DMS114 treated with DMSO at 0.1 percent for 48 hours (cell line): ENCODE measurements at regions not wholly inside any gene's neighbourhood (a gene's known extent, or its start where the extent isn't known, plus 50 kb on each side); places are given as distances from the start of the nearest gene placed in this dataset.

Experiments used
- DNase-seq: peaks from one replicate; lab custom pipeline; 2025; ENCODE audit not compliant: unreplicated experiment; lab: John Stamatoyannopoulos, UW

- no peak for DNase-seq
These were observed 663.5 kb upstream of the SALL1 start for GRCh38 chr16:51814617-51815016.

- DNase-seq = no peak
These were observed 662.5 kb upstream of the SALL1 start for GRCh38 chr16:51813609-51814008.

- DNase-seq = no peak
These were observed 661.9 kb upstream of the SALL1 start for GRCh38 chr16:51812945-51813344.

- DNase-seq = no peak
These were observed 656.5 kb upstream of the SALL1 start for GRCh38 chr16:51807551-51807950.

GRCh38 chr16:51801635-51802034 is 650.6 kb upstream of the SALL1 start:
- DNase-seq = no peak

GRCh38 chr16:51797669-51798259 is 646.7 kb upstream of the SALL1 start:
- no peak for DNase-seq

GRCh38 chr16:51779240-51779639 is 628.2 kb upstream of the SALL1 start:
- DNase-seq = no peak

GRCh38 chr16:51773071-51773890 is 622.2 kb upstream of the SALL1 start:
- DNase-seq = no peak

- DNase-seq = no peak
These were observed 615.7 kb upstream of the SALL1 start for GRCh38 chr16:51766739-51767138.

- no peak for DNase-seq
These were observed 612.1 kb upstream of the SALL1 start for GRCh38 chr16:51763072-51763661.

GRCh38 chr16:51762081-51762996 is 611.3 kb upstream of the SALL1 start:
- DNase-seq = peak; percentile 65

GRCh38 chr16:51761001-51761400 is 609.9 kb upstream of the SALL1 start:
- no peak for DNase-seq

- DNase-seq = no peak
These were observed 608.9 kb upstream of the SALL1 start for GRCh38 chr16:51759999-51760398.

GRCh38 chr16:51759329-51759728 is 608.3 kb upstream of the SALL1 start:
- DNase-seq = no peak

- no peak for DNase-seq
These were observed 606.9 kb upstream of the SALL1 start for GRCh38 chr16:51757921-51758479.

GRCh38 chr16:51757505-51757904 is 606.4 kb upstream of the SALL1 start:
- no peak for DNase-seq

- no peak for DNase-seq
These were observed 606.0 kb upstream of the SALL1 start for GRCh38 chr16:51757124-51757470.

- DNase-seq = no peak
These were observed 605.5 kb upstream of the SALL1 start for GRCh38 chr16:51756447-51757123.

- no peak for DNase-seq
These were observed 604.7 kb upstream of the SALL1 start for GRCh38 chr16:51755577-51756355.

- no peak for DNase-seq
These were observed 604.0 kb upstream of the SALL1 start for GRCh38 chr16:51755039-51755501.
